ENCODE measurements at regions not wholly inside any gene's neighbourhood (a gene's known extent, or its start where the extent isn't known, plus 50 kb on each side); places are given as distances from the start of the nearest gene placed in this dataset.

GRCh38 chr9:23441275-23441674 lies 384.8 kb downstream of the ELAVL2 start:
- Histone ChIP-seq H3K4me3 (ENCODE audit: extremely low read depth, insufficient read depth, low read length, poor library complexity, severe bottlenecking) (no peak overlapping the region), H3K27ac (ENCODE audit: low read depth, low read length, severe bottlenecking) (no peak overlapping the region), H3K36me3 (ENCODE audit: control insufficient read depth, insufficient read depth, low read length) (no peaks in the 10 kb centered on the region), H3K9me3 (ENCODE audit: control insufficient read depth, low read length) (no peaks in the 10 kb centered on the region), H3K4me1 (ENCODE audit: control insufficient read depth, insufficient read depth, low read length, poor library complexity, severe bottlenecking) (no peaks in the 10 kb centered on the region)
- 85 to 100% methylated on average over 2 to 5 of the region's 6 CpGs for WGBS, 2 experiments (ENCODE audit: insufficient coverage in 2 of 2)

DNA sequence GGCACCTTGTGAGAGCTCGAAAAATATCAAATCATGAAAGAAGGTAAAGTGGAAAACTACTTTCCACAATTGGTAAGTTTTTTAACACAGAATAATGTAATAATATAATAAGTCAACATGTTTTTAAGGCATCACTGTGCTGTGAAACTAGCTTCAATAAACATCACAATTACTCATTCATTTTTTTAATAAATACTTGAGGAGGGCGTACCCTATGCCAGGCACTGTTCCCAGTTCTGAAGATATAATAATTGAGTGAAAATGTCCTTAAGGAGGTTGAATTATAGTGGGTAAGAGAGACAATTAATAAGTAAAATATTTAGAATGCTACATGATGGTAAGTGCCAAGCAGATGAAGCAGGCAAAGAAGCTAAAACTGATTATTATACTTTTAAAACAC lies 381.4 kb downstream of the ELAVL2 start:
- H3K9me3 ChIP-seq (ENCODE audit: control insufficient read depth, low read length): no peaks in the 10 kb centered on the region
- no peak overlapping the region for H3K4me3 ChIP-seq (ENCODE audit: extremely low read depth, insufficient read depth, low read length, poor library complexity, severe bottlenecking)
- no peak overlapping the region for H3K27ac ChIP-seq (ENCODE audit: low read depth, low read length, severe bottlenecking)
- H3K36me3 ChIP-seq (ENCODE audit: control insufficient read depth, insufficient read depth, low read length): no peaks in the 10 kb centered on the region
- WGBS, 2 experiments (ENCODE audit: insufficient coverage in 2 of 2): no CpG with 5 or more reads among the region's 2 CpGs
- no peaks in the 10 kb centered on the region for H3K4me1 ChIP-seq (ENCODE audit: control insufficient read depth, insufficient read depth, low read length, poor library complexity, severe bottlenecking)

DNA sequence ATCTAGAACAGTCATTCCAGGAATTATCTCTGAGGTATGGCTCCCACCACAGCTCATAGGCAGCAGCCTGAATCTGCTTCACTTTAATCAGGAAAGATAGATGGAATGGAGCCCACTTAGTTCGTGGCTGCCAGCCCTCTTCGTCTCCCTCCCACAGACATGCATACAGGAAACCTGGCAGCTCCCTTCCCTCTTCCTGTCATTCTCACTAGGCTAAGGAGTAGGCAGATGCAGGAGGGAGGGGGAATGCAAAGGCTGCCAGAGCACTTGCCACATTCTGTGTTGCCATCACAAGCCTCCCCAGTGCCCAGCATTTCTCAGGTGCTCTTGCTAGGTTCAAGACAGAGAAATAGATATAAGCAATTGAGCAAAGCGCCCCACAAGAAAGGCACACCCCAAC lies 378.9 kb downstream of the ELAVL2 start:
- H3K9me3 ChIP-seq (ENCODE audit: control insufficient read depth, low read length): no peaks in the 10 kb centered on the region
- H3K4me1 ChIP-seq (ENCODE audit: control insufficient read depth, insufficient read depth, low read length, poor library complexity, severe bottlenecking): no peaks in the 10 kb centered on the region
- no CpG with 5 or more reads among the region's 3 CpGs for WGBS, 2 experiments (ENCODE audit: insufficient coverage in 2 of 2)
- H3K4me3 ChIP-seq (ENCODE audit: extremely low read depth, insufficient read depth, low read length, poor library complexity, severe bottlenecking): no peak overlapping the region
- no peaks in the 10 kb centered on the region for H3K36me3 ChIP-seq (ENCODE audit: control insufficient read depth, insufficient read depth, low read length)
- H3K27ac ChIP-seq (ENCODE audit: low read depth, low read length, severe bottlenecking): no peak overlapping the region

- Histone ChIP-seq H3K9me3 (ENCODE audit: control insufficient read depth, low read length) (no peaks in the 10 kb centered on the region), H3K36me3 (ENCODE audit: control insufficient read depth, insufficient read depth, low read length) (no peaks in the 10 kb centered on the region), H3K4me3 (ENCODE audit: extremely low read depth, insufficient read depth, low read length, poor library complexity, severe bottlenecking) (no peak overlapping the region), H3K27ac (ENCODE audit: low read depth, low read length, severe bottlenecking) (no peak overlapping the region), H3K4me1 (ENCODE audit: control insufficient read depth, insufficient read depth, low read length, poor library complexity, severe bottlenecking) (no peaks in the 10 kb centered on the region)
- 100% methylated on average over 1 of the region's 4 CpGs; no CpG with 5 or more reads in 1 of the 2 experiments for WGBS, 2 experiments (ENCODE audit: insufficient coverage in 2 of 2)
Measured at GRCh38 chr9:23447944-23448343, 378.1 kb downstream of the ELAVL2 start.

DNA sequence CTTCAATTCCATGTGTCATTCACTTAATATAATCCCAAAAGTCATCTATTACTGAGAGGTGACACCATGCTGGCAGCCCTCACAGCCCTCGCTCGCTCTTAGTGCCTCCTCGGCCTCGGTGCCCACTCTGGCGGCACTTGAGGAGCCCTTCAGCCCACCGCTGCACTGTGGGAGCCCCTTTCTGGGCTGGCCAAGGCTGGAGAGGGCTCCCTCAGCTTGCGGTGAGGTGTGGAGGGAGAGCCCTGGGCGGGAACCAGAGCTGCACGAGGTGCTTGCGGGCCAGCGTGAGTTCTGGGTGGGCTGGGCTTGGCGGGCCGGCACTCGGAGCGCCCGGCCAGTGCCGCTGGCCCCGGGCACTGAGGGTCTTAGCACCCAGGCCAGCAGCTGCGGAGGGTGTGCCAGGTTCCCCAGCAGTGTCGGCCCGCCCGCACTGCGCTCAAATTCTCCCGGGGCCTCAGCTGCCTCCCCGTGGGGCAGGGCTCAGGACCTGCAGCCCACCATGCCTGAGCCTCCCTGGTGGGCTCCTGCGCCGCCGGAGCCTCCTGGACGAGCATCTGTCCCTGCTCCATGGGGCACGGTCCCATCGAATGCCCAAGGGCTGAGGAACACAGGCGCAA lies 374.1 kb downstream of the ELAVL2 start:
- H3K9me3 ChIP-seq (ENCODE audit: control insufficient read depth, low read length): no peaks in the 10 kb centered on the region
- H3K4me3 ChIP-seq (ENCODE audit: extremely low read depth, insufficient read depth, low read length, poor library complexity, severe bottlenecking): no peak overlapping the region
- no peaks in the 10 kb centered on the region for H3K4me1 ChIP-seq (ENCODE audit: control insufficient read depth, insufficient read depth, low read length, poor library complexity, severe bottlenecking)
- WGBS, 2 experiments (ENCODE audit: insufficient coverage in 2 of 2): 96 to 97% methylated on average over 24 to 26 of the region's 32 CpGs
- H3K36me3 ChIP-seq (ENCODE audit: control insufficient read depth, insufficient read depth, low read length): no peaks in the 10 kb centered on the region
- no peak overlapping the region for H3K27ac ChIP-seq (ENCODE audit: low read depth, low read length, severe bottlenecking)

- no peaks in the 10 kb centered on the region for H3K36me3 ChIP-seq (ENCODE audit: control insufficient read depth, insufficient read depth, low read length)
- WGBS, 2 experiments (ENCODE audit: insufficient coverage in 2 of 2): 88 to 96% methylated on average over 2 to 3 of the region's 4 CpGs
- H3K4me1 ChIP-seq (ENCODE audit: control insufficient read depth, insufficient read depth, low read length, poor library complexity, severe bottlenecking): no peaks in the 10 kb centered on the region
- H3K9me3 ChIP-seq (ENCODE audit: control insufficient read depth, low read length): no peaks in the 10 kb centered on the region
- no peak overlapping the region for H3K27ac ChIP-seq (ENCODE audit: low read depth, low read length, severe bottlenecking)
- no peak overlapping the region for H3K4me3 ChIP-seq (ENCODE audit: extremely low read depth, insufficient read depth, low read length, poor library complexity, severe bottlenecking)
Measured at GRCh38 chr9:23464275-23464674, 361.8 kb downstream of the ELAVL2 start.

GRCh38 chr9:23467276-23467675 lies 358.8 kb downstream of the ELAVL2 start:
- H3K27ac ChIP-seq (ENCODE audit: low read depth, low read length, severe bottlenecking): no peak overlapping the region
- no peak overlapping the region for H3K4me3 ChIP-seq (ENCODE audit: extremely low read depth, insufficient read depth, low read length, poor library complexity, severe bottlenecking)
- WGBS, 2 experiments (ENCODE audit: insufficient coverage in 2 of 2): 78% methylated on average over 1 of the region's 4 CpGs; no CpG with 5 or more reads in 1 of the 2 experiments
- H3K4me1 ChIP-seq (ENCODE audit: control insufficient read depth, insufficient read depth, low read length, poor library complexity, severe bottlenecking): no peaks in the 10 kb centered on the region
- H3K9me3 ChIP-seq (ENCODE audit: control insufficient read depth, low read length): no peaks in the 10 kb centered on the region
- H3K36me3 ChIP-seq (ENCODE audit: control insufficient read depth, insufficient read depth, low read length): no peaks in the 10 kb centered on the region

- H3K27ac ChIP-seq (ENCODE audit: low read depth, low read length, severe bottlenecking): no peak overlapping the region
- no peak overlapping the region for H3K4me3 ChIP-seq (ENCODE audit: extremely low read depth, insufficient read depth, low read length, poor library complexity, severe bottlenecking)
- H3K36me3 ChIP-seq (ENCODE audit: control insufficient read depth, insufficient read depth, low read length): no peaks in the 10 kb centered on the region
- no peaks in the 10 kb centered on the region for H3K9me3 ChIP-seq (ENCODE audit: control insufficient read depth, low read length)
- 83% methylated on average over 1 of the region's 2 CpGs; no CpG with 5 or more reads in 1 of the 2 experiments for WGBS, 2 experiments (ENCODE audit: insufficient coverage in 2 of 2)
- no peaks in the 10 kb centered on the region for H3K4me1 ChIP-seq (ENCODE audit: control insufficient read depth, insufficient read depth, low read length, poor library complexity, severe bottlenecking)
Measured at GRCh38 chr9:23477908-23478307, 348.1 kb downstream of the ELAVL2 start.

GRCh38 chr9:23483566-23483965 lies 342.5 kb downstream of the ELAVL2 start:
- no CpG with 5 or more reads among the region's 1 CpG for WGBS, 2 experiments (ENCODE audit: insufficient coverage in 2 of 2)
- Histone ChIP-seq H3K27ac (ENCODE audit: low read depth, low read length, severe bottlenecking) (no peak overlapping the region), H3K4me3 (ENCODE audit: extremely low read depth, insufficient read depth, low read length, poor library complexity, severe bottlenecking) (no peak overlapping the region), H3K36me3 (ENCODE audit: control insufficient read depth, insufficient read depth, low read length) (no peaks in the 10 kb centered on the region), H3K4me1 (ENCODE audit: control insufficient read depth, insufficient read depth, low read length, poor library complexity, severe bottlenecking) (no peaks in the 10 kb centered on the region), H3K9me3 (ENCODE audit: control insufficient read depth, low read length) (no peaks in the 10 kb centered on the region)

DNA sequence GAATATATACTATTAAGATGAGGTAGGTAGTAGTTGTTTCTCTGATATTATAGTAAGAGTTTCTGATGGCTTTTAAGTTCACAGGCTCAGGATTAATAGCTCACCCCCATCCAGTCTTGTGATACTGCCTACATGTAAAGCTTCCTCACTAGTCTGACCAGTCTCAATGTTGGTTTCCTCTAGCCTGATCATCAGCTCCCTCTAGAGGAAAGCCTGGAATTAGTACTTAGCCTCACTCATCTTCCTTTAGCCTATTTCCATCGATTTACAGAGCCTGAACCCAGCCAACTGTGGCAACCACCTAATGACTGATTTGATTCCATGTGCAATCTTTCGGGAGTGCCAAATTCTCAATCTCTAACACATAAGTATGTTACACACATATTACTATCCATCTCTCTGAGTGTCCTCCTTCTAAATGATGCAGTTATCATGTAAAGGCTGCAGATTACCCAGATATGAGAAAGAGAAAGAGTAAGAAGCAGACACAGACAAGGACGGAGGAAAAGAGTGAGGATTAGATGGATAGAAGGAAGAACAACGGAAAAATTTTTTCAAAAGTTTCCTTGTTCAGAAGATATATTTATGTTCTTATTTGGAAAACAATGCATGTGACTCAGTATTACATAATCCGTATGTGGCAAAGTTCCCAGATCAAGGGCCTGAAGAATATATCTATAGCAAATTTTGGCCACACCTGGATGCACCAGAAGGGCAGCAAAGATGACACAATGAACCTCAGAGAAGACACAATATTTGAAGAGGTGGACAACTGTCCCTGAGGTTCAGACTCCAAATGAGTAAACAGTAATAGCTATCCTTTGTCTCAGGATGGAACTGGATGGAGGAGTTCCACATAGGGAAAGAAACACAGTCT lies 333.7 kb downstream of the ELAVL2 start:
- no peaks in the 10 kb centered on the region for H3K9me3 ChIP-seq (ENCODE audit: control insufficient read depth, low read length)
- H3K27ac ChIP-seq (ENCODE audit: low read depth, low read length, severe bottlenecking): no peak overlapping the region
- 39 to 69% methylated on average over 3 to 4 of the region's 5 CpGs for WGBS, 2 experiments (ENCODE audit: insufficient coverage in 2 of 2)
- no peaks in the 10 kb centered on the region for H3K36me3 ChIP-seq (ENCODE audit: control insufficient read depth, insufficient read depth, low read length)
- no peak overlapping the region for H3K4me3 ChIP-seq (ENCODE audit: extremely low read depth, insufficient read depth, low read length, poor library complexity, severe bottlenecking)
- no peaks in the 10 kb centered on the region for H3K4me1 ChIP-seq (ENCODE audit: control insufficient read depth, insufficient read depth, low read length, poor library complexity, severe bottlenecking)

DNA sequence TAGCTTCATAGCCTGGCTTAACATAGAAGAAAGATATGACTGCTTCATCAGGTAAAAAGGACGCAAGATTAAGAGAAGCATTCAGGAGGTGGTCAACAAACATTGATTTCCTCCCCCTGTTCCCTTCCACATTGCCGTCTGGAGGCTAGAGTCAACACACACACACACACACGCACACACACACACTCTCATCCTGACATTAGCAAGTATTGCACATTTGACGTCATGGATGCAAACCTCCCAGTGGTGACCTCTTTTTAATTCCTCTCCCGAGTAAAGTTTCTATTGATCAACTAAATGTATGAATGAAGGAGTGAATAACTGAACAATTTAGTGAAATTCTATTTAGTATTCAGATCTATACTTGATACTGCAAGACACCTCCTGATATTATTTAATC lies 332.8 kb downstream of the ELAVL2 start:
- no peaks in the 10 kb centered on the region for H3K36me3 ChIP-seq (ENCODE audit: control insufficient read depth, insufficient read depth, low read length)
- 78 to 93% methylated on average over 3 of the region's 5 CpGs for WGBS, 2 experiments (ENCODE audit: insufficient coverage in 2 of 2)
- no peak overlapping the region for H3K27ac ChIP-seq (ENCODE audit: low read depth, low read length, severe bottlenecking)
- H3K9me3 ChIP-seq (ENCODE audit: control insufficient read depth, low read length): no peaks in the 10 kb centered on the region
- no peak overlapping the region for H3K4me3 ChIP-seq (ENCODE audit: extremely low read depth, insufficient read depth, low read length, poor library complexity, severe bottlenecking)
- no peaks in the 10 kb centered on the region for H3K4me1 ChIP-seq (ENCODE audit: control insufficient read depth, insufficient read depth, low read length, poor library complexity, severe bottlenecking)
